NCI-H2227 (cell line): ENCODE measurements at regions not wholly inside any gene's neighbourhood (a gene's known extent, or its start where the extent isn't known, plus 50 kb on each side); places are given as distances from the start of the nearest gene placed in this dataset.
"Not testable (repeated sequence)": the region's sequence is repeated elsewhere in the genome, so short reads cannot be mapped to it uniquely, and the experiment has no call there.

Source experiments
- DNase-seq: peaks from one replicate; lab custom pipeline; 2025; ENCODE audit not compliant: unreplicated experiment; lab: John Stamatoyannopoulos, UW

GRCh38 chr6:165173484-165173883 lies 135.9 kb downstream of the C6orf118 start:
- no peak for DNase-seq

- DNase-seq, result no peak
These were observed 141.5 kb downstream of the C6orf118 start for GRCh38 chr6:165167861-165168260.

- no peak for DNase-seq
These were observed 142.1 kb downstream of the C6orf118 start for GRCh38 chr6:165167311-165167710.

DNA sequence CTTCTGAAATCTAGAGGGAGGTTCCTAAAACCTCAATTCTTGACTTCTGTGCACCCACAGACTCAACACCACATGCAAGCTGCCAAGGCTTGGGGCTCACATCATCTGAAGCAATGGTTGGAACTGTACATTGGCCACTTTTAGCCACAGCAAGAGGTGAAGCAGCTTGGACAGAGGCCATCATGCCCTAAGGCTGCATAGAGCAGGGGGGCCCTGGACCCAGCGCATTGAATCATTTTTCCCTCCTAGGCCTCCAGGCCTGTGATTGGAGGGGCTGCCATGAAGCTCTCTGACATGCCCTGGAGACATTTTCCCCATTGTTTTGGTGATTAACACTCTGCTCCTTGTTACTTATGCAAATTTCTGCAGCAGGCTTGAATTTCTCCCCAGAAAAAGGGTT lies 145.9 kb downstream of the C6orf118 start:
- DNase-seq, result no peak

- DNase-seq, result no peak
These were observed 149.9 kb downstream of the C6orf118 start for GRCh38 chr6:165159460-165159859.

DNA sequence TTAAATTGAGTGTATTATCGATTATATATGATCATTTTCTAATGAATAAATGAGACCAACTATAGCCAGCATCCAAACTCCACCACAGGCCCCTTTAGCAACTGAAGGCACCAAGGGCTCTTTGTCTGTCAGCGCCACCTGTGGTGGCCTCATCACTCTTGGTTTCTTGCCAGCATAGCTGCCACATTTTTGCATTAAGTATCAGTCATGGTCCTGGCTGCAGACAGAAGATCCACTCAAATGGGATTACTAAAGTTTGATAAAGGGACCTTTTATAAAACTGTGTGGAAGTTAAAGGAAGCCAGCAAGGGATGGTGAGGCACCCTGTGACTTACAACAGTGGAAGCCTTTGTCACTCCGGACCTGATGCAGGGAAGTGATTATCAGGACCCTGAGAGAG lies 162.9 kb downstream of the C6orf118 start:
- DNase-seq, result no peak

- DNase-seq, result no peak
These were observed 173.5 kb downstream of the C6orf118 start for GRCh38 chr6:165135889-165136288.

- DNase-seq, result no peak
These were observed 180.3 kb downstream of the C6orf118 start for GRCh38 chr6:165129086-165129485.

DNA sequence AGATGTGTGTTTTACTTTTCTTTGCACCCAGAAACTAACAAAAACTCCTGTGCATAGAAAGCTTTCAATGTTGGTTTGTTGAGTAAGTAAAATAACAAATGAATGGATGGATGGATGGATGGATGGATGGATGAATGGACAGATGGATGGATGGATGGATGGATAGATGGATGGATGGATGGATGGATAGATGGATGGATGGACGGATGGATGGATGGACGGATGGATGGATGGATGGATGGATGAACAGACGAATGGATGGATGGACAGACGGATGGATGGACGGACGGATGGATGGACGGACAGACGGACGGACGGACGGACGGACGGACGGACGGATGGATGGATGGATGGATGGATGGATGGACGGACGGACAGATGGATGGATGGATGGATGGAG lies 181.7 kb downstream of the C6orf118 start:
- DNase-seq, result not testable (repeated sequence)

DNA sequence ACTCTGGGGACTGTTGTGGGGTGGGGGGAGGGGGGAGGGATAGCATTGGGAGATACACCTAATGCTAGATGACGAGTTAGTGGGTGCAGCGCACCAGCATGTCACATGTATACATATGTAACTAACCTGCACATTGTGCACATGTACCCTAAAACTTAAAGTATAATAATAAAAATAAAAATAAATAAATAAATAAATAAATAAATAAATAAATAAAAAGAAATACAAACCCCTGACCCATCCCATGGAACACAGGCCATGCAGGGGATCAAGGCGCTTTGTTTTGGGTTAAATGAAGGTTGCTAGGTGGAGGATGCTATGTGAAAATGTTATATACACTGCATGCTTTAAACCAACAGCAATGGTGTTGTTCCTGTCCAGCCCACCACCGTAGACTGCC lies 184.7 kb downstream of the C6orf118 start:
- DNase-seq, result not testable (repeated sequence)

- DNase-seq, result no peak
These were observed 190.0 kb downstream of the C6orf118 start for GRCh38 chr6:165119231-165120020.

GRCh38 chr6:165118736-165119135 lies 190.7 kb downstream of the C6orf118 start:
- DNase-seq, result no peak

DNA sequence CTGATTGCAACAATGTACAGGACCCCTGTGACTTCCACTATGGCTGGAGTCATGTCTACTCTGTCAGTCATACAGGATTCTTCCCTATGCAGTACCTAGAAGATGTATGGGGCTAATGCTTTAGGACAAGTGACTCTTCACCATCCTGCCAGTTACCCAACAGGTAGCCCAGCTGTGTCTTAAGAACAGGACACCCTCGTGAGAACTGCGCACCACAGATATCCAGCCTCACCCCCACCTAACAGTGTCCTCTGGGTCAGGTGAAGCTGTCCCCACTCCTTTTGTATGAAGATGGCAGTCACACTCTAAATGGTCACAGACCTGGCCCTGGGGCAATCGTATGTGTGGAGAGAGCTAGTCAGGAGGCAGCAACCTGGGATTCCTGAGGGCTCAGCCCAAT lies 191.6 kb downstream of the C6orf118 start:
- no peak for DNase-seq

DNA sequence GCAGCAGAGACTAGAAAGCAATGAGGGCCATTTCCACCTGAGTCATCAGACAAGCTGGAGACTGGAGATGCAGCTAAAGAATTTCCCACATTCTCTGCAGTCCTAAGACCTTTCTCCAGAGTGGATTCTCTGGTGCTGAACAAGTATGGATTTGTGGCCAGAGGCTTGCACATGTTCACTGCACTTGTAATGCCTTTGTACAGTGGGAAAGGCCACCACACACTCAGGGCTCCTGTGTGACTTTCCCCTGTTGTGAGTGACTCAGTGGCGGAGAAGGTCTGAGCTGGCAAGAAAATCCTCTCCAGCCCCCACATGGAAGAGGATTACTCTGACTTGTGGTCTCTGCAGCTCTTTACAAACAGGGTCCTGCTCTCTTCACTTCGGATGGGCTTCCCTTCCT lies 192.3 kb downstream of the C6orf118 start:
- DNase-seq, result no peak

- no peak for DNase-seq
These were observed 198.5 kb downstream of the C6orf118 start for GRCh38 chr6:165110860-165111259.

GRCh38 chr6:165109011-165109410 lies 200.4 kb downstream of the C6orf118 start:
- no peak for DNase-seq

DNA sequence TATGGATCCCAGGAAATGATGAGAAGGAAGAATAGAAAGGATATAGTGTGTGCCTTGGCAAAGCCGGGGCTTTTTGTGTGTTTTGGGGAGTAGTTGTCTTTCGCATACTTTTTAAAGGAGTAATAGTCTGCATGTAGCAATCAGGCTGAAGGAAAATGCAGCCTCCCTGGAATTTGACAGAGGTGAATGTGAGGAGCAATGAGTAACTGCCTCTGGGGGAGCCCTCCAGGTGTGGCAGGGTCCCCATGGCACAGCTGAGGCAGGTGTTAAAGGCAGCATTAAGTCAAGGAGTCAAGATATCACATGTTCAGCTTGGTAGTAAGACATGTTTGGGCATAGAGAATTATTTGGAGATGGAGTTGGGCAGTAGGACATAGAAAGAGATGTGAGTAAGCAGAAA lies 203.1 kb downstream of the C6orf118 start:
- DNase-seq, result no peak

GRCh38 chr6:165098165-165098564 lies 211.2 kb downstream of the C6orf118 start:
- DNase-seq, result no peak

DNA sequence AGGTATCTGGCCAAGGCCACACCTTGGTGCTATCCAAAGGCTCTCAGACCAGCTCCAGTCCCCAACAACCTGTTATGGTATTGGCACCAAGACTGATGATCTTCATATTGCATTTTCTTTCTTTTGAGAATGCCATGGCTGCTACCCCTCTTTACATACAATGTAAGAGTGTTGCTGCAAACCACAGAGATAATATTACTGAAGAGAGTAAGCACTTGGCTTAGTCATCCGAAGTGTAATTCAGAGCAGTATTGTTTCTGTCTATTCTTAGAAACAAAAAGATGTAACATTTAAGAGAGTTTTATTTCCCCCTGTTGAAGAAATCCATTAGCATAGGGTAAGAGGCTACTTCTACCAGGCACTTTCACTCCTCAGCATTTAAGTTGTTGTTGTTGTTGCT lies 212.5 kb downstream of the C6orf118 start:
- no peak for DNase-seq

DNA sequence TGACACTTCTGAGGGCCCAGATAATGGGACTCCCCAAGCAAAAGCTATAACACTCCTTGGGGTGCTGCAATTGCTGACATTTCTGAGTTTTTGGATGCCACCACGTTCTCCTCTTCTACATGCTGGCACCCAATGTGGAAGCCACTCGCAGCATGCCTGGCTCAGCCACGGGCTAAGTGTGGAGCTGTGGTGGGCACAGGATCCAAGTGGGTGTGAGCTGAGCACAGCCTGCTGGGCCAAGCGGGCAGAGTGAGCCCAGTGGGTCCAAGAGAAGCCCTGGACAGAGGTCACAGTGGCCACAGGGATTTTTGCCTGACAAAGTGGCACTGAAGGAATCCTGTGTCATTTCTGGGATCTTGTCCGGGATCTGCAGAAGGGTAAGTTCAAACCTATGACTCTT lies 213.2 kb downstream of the C6orf118 start:
- DNase-seq, result no peak

- no peak for DNase-seq
These were observed 216.4 kb downstream of the C6orf118 start for GRCh38 chr6:165092881-165093595.

DNA sequence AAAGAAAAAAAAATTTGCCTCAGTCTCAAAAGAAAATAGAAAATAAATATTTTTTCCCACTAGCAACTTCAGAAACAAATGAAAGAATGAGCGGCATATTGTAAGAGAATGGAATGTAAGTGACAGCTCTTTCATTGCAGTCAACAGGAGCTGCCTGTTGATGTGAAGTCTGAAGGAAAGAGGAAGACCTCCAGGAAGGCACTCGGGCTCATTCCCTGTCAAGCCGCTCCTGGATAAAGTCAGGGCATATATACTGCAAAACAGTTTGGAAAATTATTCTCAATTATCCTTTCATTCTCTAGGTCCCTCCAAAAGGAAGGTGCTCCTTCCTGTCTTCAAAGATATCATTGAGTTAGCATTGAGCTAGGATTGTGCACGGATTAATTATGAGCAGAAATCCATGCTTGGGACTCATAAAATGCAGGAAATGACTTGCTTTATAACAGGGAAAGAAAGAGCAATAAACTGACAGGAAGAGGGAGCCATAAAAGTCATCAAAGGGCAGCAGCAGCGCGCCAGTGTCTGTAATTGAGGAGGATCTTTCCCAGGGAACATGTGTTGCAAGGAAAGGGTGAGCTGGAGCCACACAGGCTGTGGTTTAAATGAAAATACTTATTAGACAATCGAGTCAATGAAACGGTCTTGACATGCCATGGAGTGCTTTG lies 218.2 kb downstream of the C6orf118 start:
- DNase-seq, result no peak
